ENCODE measurements at regions not wholly inside any gene's neighbourhood (a gene's known extent, or its start where the extent isn't known, plus 50 kb on each side); places are given as distances from the start of the nearest gene placed in this dataset.

- TF ChIP-seq, protein P1, sequence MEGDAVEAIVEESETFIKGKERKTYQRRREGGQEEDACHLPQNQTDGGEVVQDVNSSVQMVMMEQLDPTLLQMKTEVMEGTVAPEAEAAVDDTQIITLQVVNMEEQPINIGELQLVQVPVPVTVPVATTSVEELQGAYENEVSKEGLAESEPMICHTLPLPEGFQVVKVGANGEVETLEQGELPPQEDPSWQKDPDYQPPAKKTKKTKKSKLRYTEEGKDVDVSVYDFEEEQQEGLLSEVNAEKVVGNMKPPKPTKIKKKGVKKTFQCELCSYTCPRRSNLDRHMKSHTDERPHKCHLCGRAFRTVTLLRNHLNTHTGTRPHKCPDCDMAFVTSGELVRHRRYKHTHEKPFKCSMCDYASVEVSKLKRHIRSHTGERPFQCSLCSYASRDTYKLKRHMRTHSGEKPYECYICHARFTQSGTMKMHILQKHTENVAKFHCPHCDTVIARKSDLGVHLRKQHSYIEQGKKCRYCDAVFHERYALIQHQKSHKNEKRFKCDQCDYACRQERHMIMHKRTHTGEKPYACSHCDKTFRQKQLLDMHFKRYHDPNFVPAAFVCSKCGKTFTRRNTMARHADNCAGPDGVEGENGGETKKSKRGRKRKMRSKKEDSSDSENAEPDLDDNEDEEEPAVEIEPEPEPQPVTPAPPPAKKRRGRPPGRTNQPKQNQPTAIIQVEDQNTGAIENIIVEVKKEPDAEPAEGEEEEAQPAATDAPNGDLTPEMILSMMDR (conservative IDR thresholded peaks at IDR 0.05): no peak
- no peak overlapping the region for H3K27ac ChIP-seq
Measured at GRCh38 chr4:173707658-173708419, 177.8 kb upstream of the HAND2 start.

GRCh38 chr4:173704201-173704600 is 174.2 kb upstream of the HAND2 start:
- no peak overlapping the region for H3K27ac ChIP-seq
- TF ChIP-seq, protein P1 (conservative IDR thresholded peaks at IDR 0.05): no peak

DNA sequence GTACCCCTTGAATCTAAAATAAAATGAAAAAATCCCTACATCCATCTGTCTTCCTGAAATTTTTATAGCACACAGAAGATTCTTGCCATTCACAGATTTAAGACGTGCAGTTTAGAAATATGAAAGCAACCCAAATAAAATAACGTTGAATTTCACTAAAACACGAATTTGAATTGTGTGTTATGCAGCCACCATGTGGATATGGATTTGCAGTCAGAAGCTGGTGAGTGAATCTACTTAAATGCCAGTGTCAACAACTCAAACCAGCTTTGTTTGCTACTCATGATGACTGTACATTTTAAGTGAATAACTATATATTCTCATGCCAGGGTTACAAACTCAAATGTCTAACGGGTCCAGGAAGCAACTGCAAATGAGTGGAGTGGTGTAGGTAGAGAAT is 173.0 kb upstream of the HAND2 start:
- TF ChIP-seq, protein P1 (conservative IDR thresholded peaks at IDR 0.05): no peak
- H3K27ac ChIP-seq: no peak overlapping the region

GRCh38 chr4:173700650-173701049 is 170.6 kb upstream of the HAND2 start:
- TF ChIP-seq, protein P1 (conservative IDR thresholded peaks at IDR 0.05): no peak
- H3K27ac ChIP-seq: no peak overlapping the region

GRCh38 chr4:173699841-173700475 is 169.9 kb upstream of the HAND2 start:
- TF ChIP-seq, protein P1 (conservative IDR thresholded peaks at IDR 0.05): no peak
- H3K27ac ChIP-seq: no peak overlapping the region

DNA sequence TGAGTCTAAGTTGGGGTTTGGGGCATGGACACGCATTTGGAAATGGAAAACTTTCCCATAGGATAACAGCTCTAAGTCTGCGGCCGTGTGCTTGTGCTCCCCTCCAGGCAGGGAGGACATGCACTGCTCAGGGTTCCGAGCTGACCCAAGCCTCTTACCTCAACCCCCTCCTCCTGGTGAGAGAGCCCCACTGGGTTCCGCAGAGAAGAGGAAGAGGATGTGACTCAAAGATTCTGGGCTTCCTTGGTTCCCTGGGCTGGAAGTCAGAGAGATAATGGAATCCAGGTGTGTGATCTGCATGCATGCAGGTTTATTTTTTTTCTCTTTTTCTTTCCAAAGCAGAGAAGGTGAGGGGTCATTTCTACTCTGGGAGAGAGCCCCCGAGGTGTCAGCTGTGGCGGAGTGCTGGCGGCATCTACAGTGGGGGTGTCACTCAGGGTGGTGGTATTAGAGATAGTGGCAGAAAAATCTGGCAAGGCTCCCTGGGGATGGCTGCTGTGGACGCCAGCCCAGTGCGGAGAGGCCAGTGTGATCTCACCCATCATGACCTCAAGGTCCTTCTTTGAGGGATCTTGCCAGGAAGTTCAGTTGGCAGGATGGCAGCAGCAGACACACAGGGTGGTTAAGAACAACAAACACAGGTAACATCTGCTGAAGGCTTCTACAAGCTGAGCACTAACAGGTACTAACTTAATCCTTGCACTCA is 168.7 kb upstream of the HAND2 start:
- H3K27ac ChIP-seq: no peak overlapping the region
- TF ChIP-seq, protein P1 (conservative IDR thresholded peaks at IDR 0.05): no peak

DNA sequence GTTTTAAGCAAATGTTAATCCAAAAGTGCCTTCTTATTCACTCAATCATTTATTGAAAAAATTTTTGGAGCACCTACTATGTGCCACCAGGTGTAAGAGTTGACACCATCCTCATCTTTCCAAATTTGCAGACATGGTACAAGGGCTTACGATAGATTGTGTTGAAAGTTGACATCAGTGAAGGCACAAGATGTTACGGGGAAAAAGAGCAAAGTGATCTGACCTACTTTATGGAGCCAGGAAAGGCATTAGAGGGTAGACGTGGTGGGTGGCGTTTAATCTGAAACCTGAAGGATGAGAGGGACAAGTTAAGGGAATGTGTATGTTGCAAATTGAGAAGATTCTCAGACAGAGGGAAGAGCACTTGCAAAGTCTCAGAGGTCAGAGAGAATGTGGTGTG is 167.8 kb upstream of the HAND2 start:
- no peak overlapping the region for H3K27ac ChIP-seq
- TF ChIP-seq, protein P1 (conservative IDR thresholded peaks at IDR 0.05): no peak
